LHCN-M2 (cell line): ENCODE measurements at regions not wholly inside any gene's neighbourhood (a gene's known extent, or its start where the extent isn't known, plus 50 kb on each side); places are given as distances from the start of the nearest gene placed in this dataset.
A peak's percentile ranks its signal among the peaks of the same experiment; 100 is the strongest.

Source experiments
- DNase-seq: peaks from one replicate; pipeline ENCODE4 v3.0.0-alpha.2; 2012; ENCODE audit warnings: low read depth

GRCh38 chr1:199310708-199311107, 671.9 kb downstream of the PTPRC start:
- DNase-seq = no peak

- no peak for DNase-seq
These were observed 672.8 kb downstream of the PTPRC start for GRCh38 chr1:199311478-199312262.

- DNase-seq = no peak
These were observed 673.8 kb downstream of the PTPRC start for GRCh38 chr1:199312626-199313025.

- peak; percentile 44 for DNase-seq
These were observed 674.6 kb downstream of the PTPRC start for GRCh38 chr1:199313444-199313843.

GRCh38 chr1:199319341-199319740, 680.5 kb downstream of the PTPRC start:
- no peak for DNase-seq

- no peak for DNase-seq
These were observed 683.4 kb downstream of the PTPRC start for GRCh38 chr1:199322278-199322677.

GRCh38 chr1:199333180-199333579, 694.3 kb upstream of the NR5A2 start:
- no peak for DNase-seq

- DNase-seq = peak; percentile 14
These were observed 692.0 kb upstream of the NR5A2 start for GRCh38 chr1:199335496-199335895.

GRCh38 chr1:199336745-199337640, 690.5 kb upstream of the NR5A2 start:
- DNase-seq = no peak

GRCh38 chr1:199338760-199339159, 688.8 kb upstream of the NR5A2 start:
- no peak for DNase-seq

- DNase-seq = no peak
These were observed 675.2 kb upstream of the NR5A2 start for GRCh38 chr1:199352351-199352750.

GRCh38 chr1:199353906-199354305, 673.6 kb upstream of the NR5A2 start:
- peak; percentile 34 for DNase-seq

GRCh38 chr1:199356561-199356960, 670.9 kb upstream of the NR5A2 start:
- no peak for DNase-seq

- DNase-seq = no peak
These were observed 669.9 kb upstream of the NR5A2 start for GRCh38 chr1:199357599-199357998.

- no peak for DNase-seq
These were observed 664.5 kb upstream of the NR5A2 start for GRCh38 chr1:199362996-199363395.

GRCh38 chr1:199373139-199373538, 654.4 kb upstream of the NR5A2 start:
- DNase-seq = no peak

GRCh38 chr1:199377211-199377610, 650.3 kb upstream of the NR5A2 start:
- DNase-seq = no peak

- DNase-seq = no peak
These were observed 643.7 kb upstream of the NR5A2 start for GRCh38 chr1:199383793-199384192.

GRCh38 chr1:199394856-199395255, 632.7 kb upstream of the NR5A2 start:
- DNase-seq = peak; percentile 87

GRCh38 chr1:199396456-199396855, 631.1 kb upstream of the NR5A2 start:
- peak; percentile 35 for DNase-seq

- no peak for DNase-seq
These were observed 627.4 kb upstream of the NR5A2 start for GRCh38 chr1:199399996-199400724.

- peak; percentile 73 for DNase-seq
These were observed 623.9 kb upstream of the NR5A2 start for GRCh38 chr1:199403531-199404116.
